Parathyroid adenoma (tissue), 2 donors: ENCODE measurements at regions not wholly inside any gene's neighbourhood (a gene's known extent, or its start where the extent isn't known, plus 50 kb on each side); places are given as distances from the start of the nearest gene placed in this dataset.

Experiments used
- H2AFZ ChIP-seq: fragments of 300-600 bp; sonication (generic); one replicate; pipeline ENCODE4 v1.7.0; 2017; ENCODE audit warnings: antibody characterized with exemption, mild to moderate bottlenecking
- H3K27ac ChIP-seq: fragments of 300-600 bp; sonication (generic); one replicate; pipeline ENCODE4 v1.7.0; 2017
- H3K27me3 ChIP-seq: fragments of 300-600 bp; sonication (generic); one replicate; pipeline ENCODE4 v1.7.0; 2017; ENCODE audit warnings: low read length; ENCODE audit not compliant: control insufficient read depth, insufficient read depth
- H3K36me3 ChIP-seq: fragments of 300-600 bp; sonication (generic); one replicate; pipeline ENCODE4 v1.7.0; 2017; ENCODE audit warnings: low read length; ENCODE audit not compliant: control insufficient read depth, insufficient read depth
- H3K4me1 ChIP-seq: fragments of 300-600 bp; sonication (generic); one replicate; pipeline ENCODE4 v1.7.0; 2017; ENCODE audit warnings: control low read depth
- H3K4me2 ChIP-seq: fragments of 300-600 bp; sonication (generic); one replicate; pipeline ENCODE4 v1.7.0; 2017; ENCODE audit warnings: low read length
- H3K4me3 ChIP-seq: fragments of 300-600 bp; sonication (generic); one replicate; pipeline ENCODE4 v1.7.0; 2017; ENCODE audit warnings: low read depth, low read length
- H3K79me2 ChIP-seq: fragments of 300-600 bp; sonication (generic); one replicate; pipeline ENCODE4 v1.7.0; 2017; ENCODE audit warnings: control low read depth
- H3K9ac ChIP-seq: fragments of 300-600 bp; sonication (generic); one replicate; pipeline ENCODE4 v1.7.0; 2017; ENCODE audit warnings: mild to moderate bottlenecking
- H3K9me3 ChIP-seq: fragments of 300-600 bp; sonication (generic); one replicate; pipeline ENCODE4 v1.7.0; 2017; ENCODE audit warnings: low read length; ENCODE audit not compliant: control insufficient read depth
- TF ChIP-seq, protein P1 (sequence below): fragments of 300-600 bp; sonication (generic); IDR thresholded peaks from one replicate; pipeline ENCODE4 v1.7.0; 2017; ENCODE audit warnings: antibody characterized with exemption, mild to moderate bottlenecking
- donor health status: primary hyperparathyroidism.

DNA sequence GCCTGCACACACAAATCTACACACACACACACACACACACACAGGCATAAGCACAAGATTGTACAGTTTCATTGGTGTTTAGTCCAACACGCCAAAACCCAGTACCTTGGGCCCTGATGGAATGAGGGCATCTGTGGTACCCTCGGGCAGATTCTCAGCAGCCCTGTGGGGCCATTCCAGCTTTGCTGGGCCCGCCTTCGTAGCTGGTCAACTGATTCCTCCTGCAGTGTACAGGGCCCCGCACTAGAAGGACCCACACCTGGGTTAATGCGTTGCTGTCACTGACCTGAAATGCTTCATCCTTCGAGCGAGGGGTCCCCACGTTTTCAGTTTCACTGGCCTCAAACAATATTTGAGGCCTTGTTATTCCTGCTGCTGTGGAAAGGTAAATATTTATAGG lies 731.2 kb downstream of the BRD1 start:
- no peaks in the 10 kb centered on the region for H3K4me1 ChIP-seq
- H2AFZ ChIP-seq: no peak overlapping the region
- no peaks in the 10 kb centered on the region for H3K79me2 ChIP-seq
- H3K4me2 ChIP-seq: no peak overlapping the region
- no peaks in the 10 kb centered on the region for H3K9me3 ChIP-seq
- TF ChIP-seq, protein P1, sequence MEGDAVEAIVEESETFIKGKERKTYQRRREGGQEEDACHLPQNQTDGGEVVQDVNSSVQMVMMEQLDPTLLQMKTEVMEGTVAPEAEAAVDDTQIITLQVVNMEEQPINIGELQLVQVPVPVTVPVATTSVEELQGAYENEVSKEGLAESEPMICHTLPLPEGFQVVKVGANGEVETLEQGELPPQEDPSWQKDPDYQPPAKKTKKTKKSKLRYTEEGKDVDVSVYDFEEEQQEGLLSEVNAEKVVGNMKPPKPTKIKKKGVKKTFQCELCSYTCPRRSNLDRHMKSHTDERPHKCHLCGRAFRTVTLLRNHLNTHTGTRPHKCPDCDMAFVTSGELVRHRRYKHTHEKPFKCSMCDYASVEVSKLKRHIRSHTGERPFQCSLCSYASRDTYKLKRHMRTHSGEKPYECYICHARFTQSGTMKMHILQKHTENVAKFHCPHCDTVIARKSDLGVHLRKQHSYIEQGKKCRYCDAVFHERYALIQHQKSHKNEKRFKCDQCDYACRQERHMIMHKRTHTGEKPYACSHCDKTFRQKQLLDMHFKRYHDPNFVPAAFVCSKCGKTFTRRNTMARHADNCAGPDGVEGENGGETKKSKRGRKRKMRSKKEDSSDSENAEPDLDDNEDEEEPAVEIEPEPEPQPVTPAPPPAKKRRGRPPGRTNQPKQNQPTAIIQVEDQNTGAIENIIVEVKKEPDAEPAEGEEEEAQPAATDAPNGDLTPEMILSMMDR: no peak
- no peak overlapping the region for H3K4me3 ChIP-seq
- H3K27me3 ChIP-seq: no peaks in the 10 kb centered on the region
- no peak overlapping the region for H3K27ac ChIP-seq
- H3K36me3 ChIP-seq: no peaks in the 10 kb centered on the region
- no peak overlapping the region for H3K9ac ChIP-seq

DNA sequence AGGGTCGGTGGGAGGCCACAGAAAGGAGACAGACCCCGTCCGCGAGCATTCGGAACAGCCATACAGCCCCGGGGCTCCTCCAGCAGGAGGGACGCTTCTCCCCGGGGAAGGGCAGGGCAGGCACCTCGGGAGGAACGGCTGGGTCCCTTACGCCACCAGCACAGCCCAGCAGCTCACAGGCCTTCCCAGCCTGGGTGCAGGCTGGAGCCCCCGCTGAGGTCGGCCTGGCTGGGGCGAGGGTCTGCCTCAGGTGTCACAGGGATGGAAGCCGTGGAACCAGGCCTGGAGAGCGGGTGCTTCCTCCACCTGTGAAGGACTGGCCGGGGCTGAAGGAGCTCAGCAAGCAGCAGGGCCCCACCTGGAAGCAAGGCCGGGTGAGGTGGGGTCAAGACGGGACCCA lies 732.3 kb downstream of the BRD1 start:
- Histone ChIP-seq H3K36me3 (no peaks in the 10 kb centered on the region), H2AFZ (no peak overlapping the region), H3K27me3 (no peaks in the 10 kb centered on the region), H3K27ac (no peak overlapping the region), H3K9me3 (no peaks in the 10 kb centered on the region), H3K4me3 (no peak overlapping the region), H3K4me2 (no peak overlapping the region), H3K4me1 (no peaks in the 10 kb centered on the region), H3K79me2 (no peaks in the 10 kb centered on the region), H3K9ac (no peak overlapping the region)
- TF ChIP-seq, protein P1: no peak

DNA sequence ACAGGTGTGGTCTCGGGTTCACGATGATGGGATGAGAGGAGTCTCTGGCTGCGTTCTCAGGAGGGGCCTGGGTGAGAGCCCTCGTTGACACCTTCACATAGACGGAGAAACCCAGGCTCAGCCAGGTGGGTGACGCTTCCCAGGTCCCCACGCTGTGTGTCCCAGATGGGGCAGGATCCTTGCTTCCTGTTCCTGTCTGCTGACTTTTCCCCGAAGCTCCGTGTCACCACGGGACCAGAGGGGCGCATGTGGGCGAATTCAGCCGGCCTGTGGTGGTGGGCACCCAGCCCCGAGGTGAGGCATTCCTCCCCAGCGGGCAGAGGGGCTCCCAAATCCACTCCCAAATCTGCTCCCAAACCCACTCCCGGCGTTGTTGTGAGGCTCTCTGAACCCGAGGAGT lies 732.8 kb downstream of the BRD1 start:
- no peaks in the 10 kb centered on the region for H3K27me3 ChIP-seq
- no peaks in the 10 kb centered on the region for H3K9me3 ChIP-seq
- H3K79me2 ChIP-seq: no peaks in the 10 kb centered on the region
- no peak overlapping the region for H2AFZ ChIP-seq
- H3K36me3 ChIP-seq: no peaks in the 10 kb centered on the region
- H3K4me1 ChIP-seq: no peaks in the 10 kb centered on the region
- no peak overlapping the region for H3K27ac ChIP-seq
- TF ChIP-seq, protein P1: no peak
- H3K9ac ChIP-seq: no peak overlapping the region
- H3K4me3 ChIP-seq: no peak overlapping the region
- H3K4me2 ChIP-seq: no peak overlapping the region

DNA sequence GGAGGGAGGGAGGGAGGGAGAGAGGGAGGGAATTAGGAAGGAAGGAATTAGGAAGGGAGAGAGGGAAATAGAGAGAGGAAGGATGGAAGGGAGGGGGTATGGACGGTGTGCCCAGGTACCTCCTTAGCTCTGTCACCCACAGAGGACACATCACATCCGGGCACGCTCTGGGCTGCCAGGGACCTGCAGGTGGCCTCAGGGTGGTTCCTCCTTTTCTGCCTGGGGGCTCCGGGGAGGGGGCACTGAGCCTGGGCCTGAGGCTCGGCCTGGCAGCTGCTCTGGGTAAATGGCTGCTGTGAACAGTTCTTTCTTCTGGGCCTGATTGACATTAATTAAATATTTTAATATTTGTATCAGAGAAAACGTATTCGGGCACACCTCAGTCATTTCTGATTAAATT lies 733.5 kb downstream of the BRD1 start:
- Histone ChIP-seq H3K4me3 (no peak overlapping the region), H3K4me1 (no peaks in the 10 kb centered on the region), H3K9ac (no peak overlapping the region), H3K36me3 (no peaks in the 10 kb centered on the region), H3K9me3 (no peaks in the 10 kb centered on the region), H3K4me2 (no peak overlapping the region), H3K27me3 (no peaks in the 10 kb centered on the region), H3K27ac (no peak overlapping the region), H2AFZ (no peak overlapping the region), H3K79me2 (no peaks in the 10 kb centered on the region)
- TF ChIP-seq, protein P1: no peak

DNA sequence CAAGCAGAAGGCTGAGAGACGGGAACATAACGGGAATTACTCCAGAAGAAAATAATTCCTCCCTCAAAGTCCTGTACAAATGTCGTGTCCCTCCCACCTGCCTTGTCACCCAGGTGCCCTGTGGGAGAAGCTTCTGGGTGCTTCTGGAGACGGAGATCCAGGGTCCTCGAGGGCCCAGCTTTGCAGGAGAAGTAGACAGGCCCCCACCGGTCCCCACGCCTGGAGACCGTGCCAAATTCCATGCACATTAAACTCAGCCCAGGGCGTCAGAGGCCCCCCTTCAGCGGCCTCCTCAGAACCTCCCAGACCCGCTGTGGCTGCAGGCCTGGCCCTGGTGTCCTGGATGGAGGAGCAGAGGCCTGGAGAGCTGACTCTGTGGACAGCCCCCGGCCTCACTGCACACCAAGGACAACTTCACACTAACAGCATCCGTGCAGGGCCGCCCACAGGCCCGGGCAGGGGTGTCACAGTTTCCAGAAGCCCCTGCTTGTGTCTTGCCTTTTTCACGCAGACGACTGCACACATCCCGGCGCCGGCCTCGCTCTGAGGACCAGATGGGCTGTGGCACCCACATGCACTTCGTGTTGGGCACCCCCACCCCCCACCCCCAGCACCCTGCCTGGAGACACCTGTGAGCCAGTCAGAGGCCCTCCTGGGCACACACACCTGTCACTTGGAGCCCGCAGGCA lies 734.3 kb downstream of the BRD1 start:
- H3K4me2 ChIP-seq: no peak overlapping the region
- H3K4me1 ChIP-seq: no peaks in the 10 kb centered on the region
- no peaks in the 10 kb centered on the region for H3K9me3 ChIP-seq
- H3K27ac ChIP-seq: no peak overlapping the region
- no peaks in the 10 kb centered on the region for H3K27me3 ChIP-seq
- TF ChIP-seq, protein P1: no peak
- H2AFZ ChIP-seq: no peak overlapping the region
- no peaks in the 10 kb centered on the region for H3K79me2 ChIP-seq
- H3K4me3 ChIP-seq: no peak overlapping the region
- H3K36me3 ChIP-seq: no peaks in the 10 kb centered on the region
- H3K9ac ChIP-seq: no peak overlapping the region
